NCI-H128 (cell line): ENCODE measurements at regions not wholly inside any gene's neighbourhood (a gene's known extent, or its start where the extent isn't known, plus 50 kb on each side); places are given as distances from the start of the nearest gene placed in this dataset.

Experiments used
- DNase-seq: peaks from one replicate; lab custom pipeline; 2025; ENCODE audit not compliant: unreplicated experiment; lab: John Stamatoyannopoulos, UW

DNA sequence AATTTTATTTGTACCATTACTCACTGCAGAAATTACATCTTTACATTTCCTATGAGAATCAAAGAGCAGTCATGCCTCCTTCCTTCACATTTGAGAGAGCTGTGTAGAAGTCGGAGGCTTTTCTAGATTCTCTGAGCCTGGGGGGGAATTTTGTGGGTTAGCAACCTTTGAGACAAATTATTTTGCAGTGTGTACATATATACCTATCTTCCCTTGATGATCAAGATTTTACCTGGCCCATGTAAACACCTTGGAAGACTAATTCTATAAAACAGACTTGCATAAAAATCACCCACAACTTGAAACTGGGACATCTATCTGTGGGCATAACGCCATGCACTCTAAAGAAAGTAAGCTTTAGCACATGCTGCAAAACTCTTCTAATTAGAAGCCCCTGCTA is 491.5 kb upstream of the MDFIC2 start:
- no peak for DNase-seq

DNA sequence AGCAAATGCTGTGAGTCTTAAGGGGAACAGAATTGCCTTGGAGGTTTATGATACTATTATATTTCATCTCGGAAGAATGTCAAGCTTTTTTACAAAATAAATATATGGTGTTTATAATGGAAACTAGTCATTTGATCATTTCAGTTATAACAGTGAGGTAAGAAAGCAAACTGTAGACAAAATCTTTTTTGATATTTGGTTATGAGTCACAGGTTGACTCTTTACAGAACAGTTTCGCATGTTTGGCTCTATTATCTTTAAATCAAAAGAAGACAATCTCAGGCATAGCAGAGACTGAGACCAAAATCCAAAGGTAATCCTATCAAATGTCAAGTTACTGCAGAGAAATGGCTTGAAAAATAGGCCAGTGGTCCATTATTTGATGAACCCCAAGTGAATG is 490.9 kb upstream of the MDFIC2 start:
- no peak for DNase-seq

DNA sequence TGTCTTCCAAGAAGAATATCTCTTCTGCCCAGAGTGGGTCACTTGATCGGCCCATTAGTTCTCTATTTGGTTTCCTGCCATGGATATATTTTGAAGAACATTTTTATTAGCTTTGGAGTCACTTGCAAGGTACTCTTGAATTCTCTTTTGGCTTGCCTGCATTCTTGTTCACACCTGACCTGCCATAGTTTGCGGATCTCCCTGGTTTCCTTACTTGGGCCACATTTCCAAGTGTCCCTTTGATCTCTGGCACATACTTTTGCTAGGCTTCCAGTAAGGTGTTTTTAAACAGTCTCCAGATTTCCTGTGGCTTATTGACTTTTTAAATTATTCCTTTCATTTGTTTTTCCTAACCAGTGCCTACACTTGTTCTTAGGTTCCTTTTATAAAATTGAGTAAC is 488.5 kb upstream of the MDFIC2 start:
- no peak for DNase-seq

DNA sequence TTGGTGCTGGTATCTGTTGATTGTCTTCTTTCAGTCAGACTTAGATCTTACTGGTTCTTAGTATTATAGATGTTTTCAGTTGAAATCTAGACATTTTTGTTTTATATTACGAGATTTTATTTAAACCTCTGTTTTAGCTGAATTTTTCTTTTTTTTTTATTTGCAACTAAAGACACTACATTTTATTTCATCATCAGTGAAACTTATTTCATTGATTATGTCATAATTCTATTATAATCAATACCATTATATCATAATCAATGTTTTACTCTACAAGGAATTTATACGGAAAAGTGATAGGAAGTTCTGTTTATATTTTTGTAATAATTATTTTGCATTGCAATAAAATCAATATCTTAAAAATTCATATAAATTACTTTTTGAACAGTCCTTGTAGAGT is 477.4 kb upstream of the MDFIC2 start:
- no peak for DNase-seq

DNA sequence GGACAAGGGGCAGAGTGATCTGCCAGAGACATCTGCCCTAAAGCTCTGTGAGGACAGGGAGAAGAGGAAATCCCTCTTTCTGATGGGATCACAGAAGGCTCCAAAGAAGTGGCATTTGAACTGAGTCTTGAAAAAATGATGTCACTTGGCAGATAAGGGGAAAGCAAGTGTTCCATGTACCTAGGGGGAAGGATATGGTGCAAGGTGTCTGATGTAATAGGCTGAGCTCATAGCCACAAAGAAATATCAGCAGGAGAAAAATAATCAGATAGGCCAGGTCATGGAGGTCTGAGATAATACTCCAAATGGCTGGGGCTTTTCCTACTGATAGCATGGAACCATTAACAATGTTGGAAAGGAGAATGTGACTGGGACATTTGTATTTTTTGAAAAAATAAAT is 468.4 kb upstream of the MDFIC2 start:
- DNase-seq = no peak

DNA sequence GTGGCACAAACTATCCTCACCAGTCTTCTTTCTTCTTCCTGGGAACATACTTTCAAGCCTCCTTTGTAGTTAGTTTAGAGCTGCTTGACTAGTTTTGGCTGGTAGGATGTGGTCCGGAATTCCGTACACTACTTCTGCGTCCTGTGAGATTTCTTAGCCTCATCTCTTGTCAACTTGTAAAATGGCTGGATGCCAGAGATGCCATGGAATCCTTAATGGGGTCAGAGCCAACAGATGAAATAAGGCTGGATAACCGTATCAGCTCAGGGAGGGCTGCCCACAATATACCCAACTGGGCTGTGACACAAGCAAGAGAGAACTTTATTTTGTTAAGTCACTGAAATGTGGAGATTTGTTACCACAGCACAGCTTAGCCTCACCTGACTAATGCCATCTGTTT is 466.9 kb upstream of the MDFIC2 start:
- no peak for DNase-seq

DNA sequence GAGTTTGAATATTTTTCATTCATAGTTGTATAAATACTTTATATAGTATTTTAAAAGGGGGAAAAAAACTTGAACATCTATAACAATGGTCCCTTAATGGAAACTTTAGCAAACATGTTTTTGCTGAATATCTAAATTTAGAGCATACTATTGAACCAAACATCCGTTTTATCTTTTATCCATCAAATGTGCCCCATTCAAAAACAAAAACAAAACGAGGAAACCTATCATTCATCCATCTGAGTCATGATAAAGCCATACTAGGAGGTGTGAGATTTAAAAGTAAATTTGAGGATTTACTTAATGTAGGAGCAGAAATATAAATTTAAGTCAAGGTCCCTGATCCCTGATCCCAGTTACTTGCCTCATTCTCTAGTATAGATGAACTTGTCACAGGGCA is 463.6 kb upstream of the MDFIC2 start:
- no peak for DNase-seq

DNA sequence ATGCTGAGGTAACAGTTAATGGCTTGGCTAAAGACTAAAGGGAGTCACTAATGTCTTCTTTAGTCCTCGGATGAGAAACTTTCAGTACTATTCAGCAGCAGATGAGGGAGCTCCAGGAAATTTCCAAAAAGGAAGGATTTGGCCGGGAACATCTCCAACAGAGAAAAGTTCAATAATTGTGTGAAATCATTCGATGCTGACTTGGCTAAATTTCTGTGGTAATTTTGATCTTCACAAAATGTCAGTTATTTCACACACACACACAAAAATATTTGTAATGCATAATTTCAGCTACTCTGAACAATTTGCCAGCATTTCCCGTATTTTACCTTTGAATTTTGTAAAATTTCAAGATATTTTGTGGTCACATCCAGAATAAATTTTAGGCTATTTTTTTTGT is 462.8 kb upstream of the MDFIC2 start:
- DNase-seq = no peak

DNA sequence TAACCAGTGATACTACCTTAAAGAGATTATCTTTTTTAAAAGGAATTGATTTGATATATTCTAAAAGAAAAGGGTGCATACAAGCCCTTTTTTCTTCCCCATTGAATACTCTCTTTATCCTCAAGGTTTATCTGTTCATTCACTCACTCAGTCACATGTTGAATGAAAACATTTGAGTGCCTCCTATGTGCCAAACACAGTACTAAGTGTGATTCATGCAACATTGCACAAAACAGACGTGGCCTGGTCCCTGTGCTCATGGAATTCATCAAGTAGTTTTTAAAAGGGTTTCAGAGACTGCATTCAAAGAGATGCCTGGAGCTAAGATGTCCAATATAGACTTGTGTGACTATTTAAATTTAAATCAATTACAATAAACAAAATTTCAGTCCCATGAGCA is 462.2 kb upstream of the MDFIC2 start:
- no peak for DNase-seq

DNA sequence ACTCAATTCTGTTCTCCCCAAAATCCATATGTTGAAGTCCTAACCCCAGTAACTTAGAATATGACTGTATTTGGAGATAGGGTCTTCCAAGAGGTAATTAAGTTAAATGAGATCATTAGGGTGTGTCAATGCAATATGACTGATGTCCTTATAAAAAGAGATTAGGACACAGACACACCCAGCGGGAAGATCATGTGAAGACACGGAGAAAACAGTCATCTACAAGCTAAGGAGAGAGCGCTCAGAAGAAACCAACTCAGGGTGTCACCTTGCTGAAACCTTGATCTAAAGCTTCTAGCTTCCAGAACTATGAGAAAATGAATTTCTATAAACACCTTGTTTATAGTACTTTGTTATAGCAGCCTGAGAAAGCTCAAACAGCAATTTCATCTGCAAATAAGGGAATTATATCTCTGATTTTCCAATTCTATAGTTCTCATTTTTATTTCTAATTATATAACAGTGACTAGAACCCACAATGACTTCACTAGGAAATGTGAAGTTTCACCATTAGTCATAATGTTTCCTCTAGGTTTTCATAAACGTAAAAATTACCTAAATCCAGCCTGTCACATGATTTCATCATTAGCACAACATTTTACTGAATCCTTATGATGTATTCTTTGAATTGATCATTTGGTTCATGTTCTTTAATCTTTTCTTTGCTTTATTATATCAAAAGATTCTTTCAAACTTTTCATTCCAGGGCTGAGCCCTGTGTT is 459.1 kb upstream of the MDFIC2 start:
- no peak for DNase-seq

DNA sequence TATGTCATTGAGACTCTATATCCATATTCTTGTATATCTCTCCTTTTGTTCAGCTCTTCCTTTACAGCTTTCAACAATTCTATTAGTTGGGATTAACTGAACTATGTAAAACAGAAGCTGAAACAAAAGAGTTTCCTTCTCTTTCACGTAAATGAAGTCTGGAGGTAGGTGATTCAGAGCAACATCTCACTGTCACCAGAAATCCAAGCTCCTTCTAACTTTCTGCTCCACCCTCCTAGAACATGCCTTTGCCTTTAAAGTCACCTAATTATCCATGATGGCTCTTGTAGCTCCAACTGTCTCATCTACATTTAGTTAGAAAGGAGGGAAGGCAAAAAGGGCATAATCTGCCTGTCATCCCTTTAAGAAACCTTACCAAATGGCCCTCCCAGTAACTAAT is 458.2 kb upstream of the MDFIC2 start:
- no peak for DNase-seq

DNA sequence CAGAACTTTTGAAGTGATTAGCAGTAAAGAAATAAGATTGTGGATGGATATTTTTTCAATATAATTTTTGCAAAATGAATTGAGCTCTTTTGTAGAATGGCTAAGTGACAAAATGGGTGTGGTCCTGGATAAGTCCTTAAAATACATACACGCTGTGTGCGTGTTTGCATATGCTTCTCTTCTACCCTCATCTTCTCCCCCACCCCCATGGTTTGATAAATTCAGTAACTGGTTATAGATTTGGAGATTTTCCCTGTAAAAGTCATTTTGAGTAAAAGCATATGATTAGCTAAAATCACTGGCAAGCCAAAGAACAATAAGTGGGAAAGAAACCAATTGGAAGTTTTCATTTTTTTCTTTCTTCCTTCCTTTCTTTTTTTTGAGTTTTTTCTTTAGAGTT is 453.9 kb upstream of the MDFIC2 start:
- no peak for DNase-seq

DNA sequence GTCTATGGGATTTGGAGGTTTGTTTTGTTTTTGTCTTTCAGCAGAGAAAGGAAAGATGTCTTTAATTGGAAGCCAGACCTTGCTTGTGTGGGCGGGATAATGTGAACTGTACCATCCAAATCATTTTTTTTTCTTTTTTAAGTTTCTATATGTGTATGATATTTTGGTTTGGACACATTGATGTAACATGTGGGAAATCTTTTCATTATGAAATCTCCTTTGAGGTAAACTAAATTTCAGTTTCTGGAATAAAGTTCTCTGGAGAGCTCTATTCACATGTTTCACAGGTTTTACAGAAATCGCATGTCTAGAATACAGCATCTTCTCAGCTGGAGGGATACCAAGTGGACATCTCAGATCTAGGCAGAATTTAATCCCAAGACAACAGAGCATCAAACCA is 451.5 kb upstream of the MDFIC2 start:
- no peak for DNase-seq

DNA sequence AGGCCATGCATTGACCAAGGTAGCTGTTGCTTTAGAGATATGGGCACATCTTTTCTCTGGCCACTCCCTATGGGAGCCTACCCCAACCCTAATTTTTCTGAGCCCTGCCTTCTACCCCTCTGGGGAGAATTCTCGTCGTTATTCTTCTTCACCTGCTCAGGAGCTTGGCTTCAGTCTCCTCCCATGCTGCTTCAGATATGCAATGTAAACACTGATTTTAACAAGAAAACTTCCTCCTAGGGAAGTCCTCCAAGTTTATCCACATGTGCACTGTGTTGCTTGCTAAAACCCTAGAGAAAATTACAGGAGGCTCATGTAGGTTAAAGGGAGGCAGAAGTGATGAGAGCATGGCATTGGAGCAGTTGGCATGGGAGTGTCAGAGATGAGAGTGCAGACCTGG is 445.2 kb upstream of the MDFIC2 start:
- no peak for DNase-seq

DNA sequence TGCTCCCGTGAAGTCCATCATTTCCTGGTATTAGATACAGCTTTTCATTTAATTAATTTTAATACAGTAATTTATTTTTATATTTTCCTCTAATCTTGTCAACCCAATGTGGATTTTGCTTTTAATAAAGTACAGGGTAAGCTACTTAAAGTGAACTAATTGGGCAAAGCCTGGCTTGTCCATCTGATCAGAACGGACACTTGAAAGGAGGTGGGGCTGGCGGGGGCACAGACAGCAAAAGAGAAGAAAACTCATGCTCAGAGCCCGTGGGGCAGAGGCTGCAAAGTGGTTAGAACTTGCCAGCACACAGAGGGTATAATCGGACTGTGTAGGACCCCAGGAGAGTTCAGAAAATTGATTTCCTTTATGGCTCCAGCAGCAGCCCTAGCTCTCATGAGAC is 443.1 kb upstream of the MDFIC2 start:
- DNase-seq = no peak

DNA sequence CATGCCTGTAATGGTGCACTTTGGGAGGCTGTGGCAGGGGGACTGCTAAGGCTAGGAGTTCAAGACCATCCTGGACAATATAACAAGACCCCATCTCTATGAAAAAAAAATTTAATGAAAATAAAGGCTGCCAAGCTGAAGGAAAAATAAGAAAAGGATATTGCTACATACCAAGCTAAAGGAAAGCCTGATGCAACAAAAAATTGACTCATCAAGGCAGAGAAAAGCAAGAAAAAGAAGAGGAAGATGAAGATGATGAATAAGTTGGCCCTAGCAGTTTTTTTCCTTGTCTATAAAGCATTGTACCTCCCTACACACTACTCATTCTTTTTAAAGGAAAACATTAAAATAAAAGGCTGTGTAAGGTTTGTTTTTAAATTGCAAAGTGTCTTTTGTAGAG is 441.9 kb upstream of the MDFIC2 start:
- no peak for DNase-seq

DNA sequence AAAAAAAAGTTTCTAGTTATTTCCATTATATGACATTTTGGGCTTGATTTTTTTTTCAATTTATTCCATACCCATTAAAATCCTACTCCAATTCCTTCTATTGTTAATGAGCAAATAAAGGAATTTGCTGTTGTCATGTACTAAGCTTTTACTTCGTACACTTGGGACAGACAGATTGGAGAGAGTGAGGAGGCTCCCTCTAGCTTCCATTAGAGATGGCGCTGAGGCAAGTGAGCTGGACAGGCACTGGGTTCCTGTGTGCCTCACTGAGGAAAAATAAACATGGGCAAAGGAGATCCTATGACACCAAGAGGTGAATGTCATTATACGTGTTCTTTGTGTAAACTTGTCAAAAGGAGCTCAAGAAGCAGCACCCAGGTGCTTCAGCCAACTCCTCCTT is 441.1 kb upstream of the MDFIC2 start:
- DNase-seq = no peak

DNA sequence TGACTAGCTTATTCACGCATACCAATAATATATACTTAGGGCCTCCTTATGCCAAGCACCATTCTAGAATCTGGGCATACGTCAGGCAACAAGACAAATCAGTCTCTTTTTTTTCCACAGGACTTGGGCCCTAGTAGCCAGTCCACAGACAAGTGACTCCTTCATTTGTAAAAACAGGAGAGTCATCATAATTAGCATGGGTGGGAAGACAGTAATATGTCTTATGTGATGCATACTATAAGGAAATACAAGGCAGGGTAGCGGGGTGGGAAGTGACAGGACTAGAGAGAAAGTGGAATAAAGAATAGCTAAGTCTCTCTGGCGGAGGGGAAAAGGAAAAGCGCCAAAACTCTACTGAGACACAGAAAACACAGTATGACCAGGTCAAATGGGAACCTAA is 439.6 kb upstream of the MDFIC2 start:
- no peak for DNase-seq

DNA sequence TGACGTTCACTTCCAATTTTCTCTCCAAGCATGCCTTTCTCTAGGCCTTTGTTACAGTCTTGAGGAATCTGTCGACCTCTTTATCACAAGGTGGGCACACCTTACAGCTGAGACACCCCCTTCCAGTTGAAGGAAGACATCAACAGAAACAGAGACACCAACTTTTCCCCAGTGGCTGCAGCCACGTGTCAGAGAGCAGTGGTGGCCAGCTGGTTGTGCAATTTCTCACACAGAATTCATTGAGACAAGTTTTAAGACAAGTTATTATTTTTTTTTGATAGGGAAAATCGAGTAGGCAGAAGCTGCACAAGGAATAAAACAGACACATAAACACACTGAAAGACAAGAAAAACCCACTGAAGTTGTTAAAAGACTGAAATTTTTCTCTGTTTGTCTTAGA is 436.7 kb upstream of the MDFIC2 start:
- DNase-seq = no peak

DNA sequence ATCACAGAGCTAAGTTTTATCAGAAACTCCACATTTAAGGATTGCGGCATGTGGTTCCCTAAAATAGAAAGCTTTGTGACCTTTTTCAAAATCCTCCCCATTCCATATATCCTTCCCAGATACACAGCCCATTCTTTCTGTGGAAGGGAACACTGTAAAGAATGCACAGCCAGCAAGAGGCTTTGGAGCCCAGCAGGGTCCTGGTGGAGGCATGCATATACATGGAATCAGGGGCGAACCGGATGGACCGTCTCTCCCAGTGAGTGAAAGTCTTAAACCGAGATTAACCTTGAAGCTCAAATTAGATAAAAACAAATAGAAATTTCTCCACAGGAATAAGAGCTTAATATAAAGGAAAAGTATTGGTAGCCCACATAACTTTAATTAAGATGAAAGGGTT is 436.2 kb upstream of the MDFIC2 start:
- DNase-seq = no peak

DNA sequence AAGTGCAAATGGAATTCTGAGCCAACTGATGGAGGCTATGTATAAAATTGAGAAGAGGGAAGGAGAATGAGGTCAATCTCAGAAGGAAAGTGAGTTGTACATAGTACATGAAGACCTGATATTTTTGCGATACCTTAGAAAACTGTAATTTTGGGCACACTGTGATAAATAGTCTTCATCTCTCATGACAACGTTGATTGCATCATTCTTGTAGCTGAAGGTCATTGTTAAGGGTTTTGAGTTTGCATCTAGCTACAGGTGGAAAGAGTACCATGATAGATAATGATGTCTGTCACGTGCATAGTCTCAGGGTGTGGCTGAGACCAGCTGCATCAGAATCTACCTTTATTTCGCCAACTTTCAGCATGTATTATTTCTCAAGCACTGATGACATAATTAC is 435.4 kb upstream of the MDFIC2 start:
- DNase-seq = no peak

DNA sequence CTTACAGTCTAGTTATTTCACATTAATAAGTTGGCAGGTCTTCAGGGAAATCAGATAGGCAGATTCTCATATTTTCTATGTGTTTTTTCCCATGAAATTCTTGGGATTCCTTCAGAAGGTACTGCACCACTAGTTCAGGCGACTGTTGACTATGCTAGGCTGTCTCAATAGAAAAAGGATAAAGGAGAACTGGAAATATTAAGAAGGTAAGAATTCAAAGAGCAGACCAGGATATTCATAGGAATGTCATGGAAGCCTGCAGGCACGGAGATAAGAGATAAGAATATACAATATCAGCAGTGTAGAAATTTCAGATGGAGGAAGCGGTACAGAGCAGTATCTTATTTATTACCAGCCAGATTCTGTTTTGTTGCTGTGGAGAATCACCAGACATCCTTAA is 432.1 kb upstream of the MDFIC2 start:
- DNase-seq = no peak

DNA sequence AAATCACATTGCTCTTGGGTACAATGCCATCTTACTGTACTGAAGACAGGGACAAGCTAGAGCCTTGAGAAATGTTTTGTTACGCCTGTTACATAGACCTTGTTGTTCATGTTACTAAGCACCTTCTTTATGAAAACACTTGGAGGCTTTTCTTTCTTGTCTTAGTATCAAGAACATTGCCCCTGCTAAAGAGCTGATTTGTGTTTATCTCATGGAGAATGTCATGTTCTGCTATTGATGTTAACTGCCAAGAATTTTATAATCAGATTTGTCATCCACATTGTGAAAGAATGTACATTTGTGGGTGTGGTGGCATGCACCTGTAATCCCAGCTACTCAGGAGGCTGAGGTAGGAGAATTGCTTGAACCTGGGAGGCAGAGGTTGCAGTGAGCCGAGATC is 431.3 kb upstream of the MDFIC2 start:
- DNase-seq = no peak

DNA sequence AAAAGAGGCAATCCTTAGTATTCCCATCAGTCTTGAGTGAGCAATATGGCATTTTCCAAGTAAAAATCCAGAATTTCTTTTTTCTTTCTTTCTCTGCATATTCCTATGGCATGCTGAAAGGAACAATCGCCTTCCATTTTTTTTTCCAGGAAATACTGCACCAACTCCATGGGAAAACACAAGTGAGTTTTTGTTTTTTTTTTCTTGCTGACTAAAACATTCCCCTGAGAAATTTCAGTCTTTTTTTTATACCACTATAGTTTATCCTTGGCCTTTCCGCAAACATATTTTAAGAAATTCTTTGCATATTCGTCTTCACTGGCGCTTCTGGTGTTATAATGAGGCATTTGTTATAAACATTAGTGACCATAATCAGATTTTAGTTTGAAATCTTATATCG is 429.6 kb upstream of the MDFIC2 start:
- no peak for DNase-seq
